ENCODE measurements at regions not wholly inside any gene's neighbourhood (a gene's known extent, or its start where the extent isn't known, plus 50 kb on each side); places are given as distances from the start of the nearest gene placed in this dataset.
"Not testable (repeated sequence)": the region's sequence is repeated elsewhere in the genome, so short reads cannot be mapped to it uniquely, and the experiment has no call there.

DNA sequence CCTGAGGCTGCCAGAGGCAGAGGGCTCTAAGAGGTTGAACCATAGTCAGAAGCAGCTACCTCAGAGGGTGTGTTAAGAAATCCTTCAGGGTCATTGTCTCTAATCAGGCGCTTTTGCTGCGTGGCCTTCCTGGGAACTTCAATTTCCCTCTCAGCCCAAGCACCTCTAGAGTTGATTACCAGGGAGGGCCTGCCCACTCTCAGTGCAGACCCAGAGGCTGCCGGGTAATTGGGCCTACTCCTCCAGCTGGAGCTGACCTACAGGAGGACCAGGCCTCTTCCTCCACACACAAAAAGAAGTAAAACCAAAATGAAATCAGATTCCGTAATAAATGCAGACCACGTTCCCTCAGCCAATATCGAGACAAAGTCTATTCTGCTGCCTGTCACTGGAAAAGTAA is 305.0 kb upstream of the CCL2 start:
- DNase-seq: no peak

DNA sequence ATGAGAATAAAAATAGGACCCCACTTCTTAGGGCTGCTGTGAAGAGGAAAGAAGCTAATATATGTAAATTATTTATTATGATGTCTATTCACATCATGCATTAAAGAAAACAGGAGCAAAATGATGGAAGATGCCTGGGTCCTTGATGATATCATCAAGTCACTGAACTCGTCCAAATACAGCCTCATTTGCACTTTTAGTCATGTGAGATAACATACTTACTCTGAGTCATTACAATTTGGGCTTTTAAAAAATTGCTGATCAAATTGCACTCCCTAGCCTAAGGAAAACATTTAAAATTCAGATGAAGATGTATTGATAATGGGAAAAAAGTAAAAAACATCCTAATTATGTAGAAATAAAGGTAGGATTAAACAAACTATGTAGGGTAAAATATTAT is 302.7 kb upstream of the CCL2 start:
- DNase-seq: no peak

DNA sequence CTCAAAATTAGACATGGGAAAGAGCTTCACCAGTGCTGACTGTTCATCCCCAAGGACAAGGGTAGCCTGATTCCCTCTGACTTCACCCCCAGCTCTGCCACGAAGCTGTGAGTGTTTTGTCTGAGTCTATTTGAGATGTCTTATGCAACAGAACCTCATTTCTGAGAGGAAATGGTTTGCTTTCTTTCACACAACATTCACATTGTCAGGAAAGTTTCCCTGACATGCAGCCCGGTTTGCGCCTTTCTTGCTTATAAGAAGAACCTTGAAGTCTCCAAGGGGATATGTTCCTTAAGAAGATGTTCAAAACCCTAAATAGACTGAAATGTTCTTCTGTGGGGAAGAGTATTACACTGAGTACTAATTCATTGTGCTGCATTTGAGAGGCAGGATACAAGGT is 300.5 kb upstream of the CCL2 start:
- DNase-seq: no peak

DNA sequence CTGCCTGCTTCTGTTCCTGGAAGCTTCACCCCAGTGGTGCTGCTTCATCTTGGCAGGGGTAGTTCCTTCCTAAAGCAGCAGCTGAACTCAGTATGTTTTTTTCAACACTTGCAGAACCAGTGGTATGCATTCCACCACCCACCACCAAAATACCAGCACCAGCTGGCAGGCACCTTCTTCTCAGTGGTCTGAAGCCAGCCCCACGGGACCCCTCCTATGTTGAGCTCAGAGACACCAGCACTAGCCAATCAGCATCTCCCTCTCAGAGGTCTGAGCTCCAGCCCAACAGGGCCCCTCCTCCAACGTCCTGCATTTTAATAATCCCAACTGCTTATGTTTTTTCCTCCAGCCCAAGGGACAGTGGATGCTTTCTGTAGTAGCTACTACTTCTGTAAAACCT is 299.6 kb upstream of the CCL2 start:
- DNase-seq: no peak

DNA sequence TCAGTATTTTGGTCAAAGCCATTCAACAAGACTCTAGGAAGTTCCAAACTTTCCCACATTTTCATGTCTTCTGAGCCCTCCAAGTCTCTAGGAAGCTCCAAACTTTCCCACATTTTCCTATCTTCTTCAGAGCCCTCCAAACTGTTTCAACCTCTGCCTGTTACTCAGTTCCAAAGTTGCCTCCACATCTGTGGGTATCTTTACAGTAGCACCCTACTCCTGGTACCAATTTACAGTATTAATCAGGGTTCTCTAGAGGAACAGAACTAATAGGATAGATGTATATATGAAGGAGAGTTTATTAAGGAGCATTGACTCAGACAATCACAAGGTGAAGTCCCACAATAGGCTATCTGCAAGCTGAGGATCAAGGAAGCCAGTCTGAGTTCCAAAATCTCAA is 296.0 kb upstream of the CCL2 start:
- not testable (repeated sequence) for DNase-seq

DNA sequence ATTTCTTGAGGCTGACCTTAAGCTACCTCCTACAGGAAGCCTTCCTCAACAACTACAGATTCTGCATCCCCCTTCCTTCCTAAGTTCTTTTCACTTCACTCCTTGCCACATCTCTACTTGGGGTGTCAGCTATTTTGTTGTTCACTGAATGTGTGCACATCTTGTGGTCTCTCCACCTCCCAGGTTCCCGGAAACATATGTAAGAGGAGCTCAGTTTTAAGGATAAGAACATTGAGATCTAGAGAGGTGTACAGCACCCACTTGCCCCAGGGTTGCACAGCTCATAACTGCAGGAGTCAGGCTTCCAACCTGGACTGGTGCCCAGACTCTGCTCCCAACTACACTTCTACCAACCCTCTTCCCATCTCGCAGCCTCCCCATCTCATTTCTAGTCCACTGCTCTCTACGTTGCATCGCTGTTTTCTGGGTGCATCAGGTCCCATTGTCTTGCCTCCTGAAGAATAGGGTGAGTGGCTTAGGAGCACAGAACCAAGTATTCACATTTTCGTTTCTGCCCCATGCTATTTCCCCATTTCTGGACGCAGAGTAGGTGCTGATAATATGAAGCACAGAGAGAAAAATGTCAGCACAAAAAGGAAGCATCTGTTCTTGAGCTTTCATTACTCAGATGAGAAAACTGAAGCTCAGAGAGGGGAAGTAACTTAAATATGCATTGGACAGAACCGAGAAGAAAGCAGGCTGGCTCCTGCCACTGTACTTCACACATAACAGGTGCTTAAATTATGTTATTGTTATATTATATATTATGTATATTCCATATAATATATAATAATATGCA is 292.0 kb upstream of the CCL2 start:
- no peak for DNase-seq

DNA sequence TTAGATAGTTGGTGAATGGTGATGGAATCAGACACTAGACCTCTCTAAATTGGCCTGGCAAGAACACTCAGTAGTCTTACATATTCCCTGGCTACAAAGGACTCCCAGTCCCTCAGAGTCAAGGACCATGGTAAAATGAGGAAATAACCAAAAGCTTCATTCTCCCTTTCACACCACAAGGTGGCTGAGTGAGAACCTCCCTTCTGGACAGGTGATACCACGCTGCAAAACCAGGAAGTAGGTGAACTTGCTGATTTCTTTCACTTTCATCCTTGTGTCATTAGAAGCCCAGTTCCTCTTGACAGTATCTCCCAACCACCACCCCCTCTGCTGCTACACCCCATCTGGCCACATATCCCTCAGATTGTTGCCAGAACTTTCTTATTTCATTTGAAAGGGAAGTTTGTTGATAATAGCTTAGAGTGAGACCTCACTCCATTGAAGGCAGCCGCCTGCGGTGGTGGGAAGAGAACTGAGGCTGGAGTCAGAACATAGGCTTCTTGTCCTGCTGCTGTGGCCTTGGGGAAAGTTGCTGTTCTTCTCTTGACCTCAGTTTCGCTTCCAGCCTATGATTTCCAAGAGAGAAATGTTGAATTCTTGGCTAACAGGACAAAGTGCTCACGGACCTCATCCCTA is 290.6 kb upstream of the CCL2 start:
- no peak for DNase-seq

DNA sequence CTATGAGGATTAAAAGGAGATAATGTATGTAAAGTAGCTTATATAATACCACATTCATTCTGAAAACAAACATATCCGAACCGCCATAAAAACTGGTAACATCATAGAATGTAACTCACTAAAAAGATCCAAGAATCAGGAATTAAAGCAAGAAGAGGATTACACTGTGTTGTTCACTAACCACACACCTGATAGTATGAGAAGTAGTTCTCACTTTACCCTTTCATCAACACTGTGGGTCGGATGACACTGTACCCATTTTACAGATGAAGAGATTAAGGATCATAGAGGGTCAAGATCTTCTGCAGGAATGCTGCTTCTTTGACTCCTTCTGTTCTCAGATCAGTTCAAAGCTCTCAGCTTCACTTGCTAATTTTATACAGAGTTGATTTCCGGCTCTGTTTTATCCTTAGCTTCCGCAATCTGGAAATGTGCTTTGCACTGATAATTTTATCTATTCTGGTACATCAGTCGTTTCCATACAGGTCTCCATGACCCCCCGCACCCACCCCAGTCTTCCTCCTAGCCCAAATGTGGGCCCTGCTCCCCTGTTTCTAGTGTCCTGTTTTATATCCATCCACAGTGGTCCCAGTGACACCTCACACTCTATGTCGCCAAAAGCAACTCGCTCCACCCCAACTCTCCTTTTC is 288.6 kb upstream of the CCL2 start:
- no peak for DNase-seq

DNA sequence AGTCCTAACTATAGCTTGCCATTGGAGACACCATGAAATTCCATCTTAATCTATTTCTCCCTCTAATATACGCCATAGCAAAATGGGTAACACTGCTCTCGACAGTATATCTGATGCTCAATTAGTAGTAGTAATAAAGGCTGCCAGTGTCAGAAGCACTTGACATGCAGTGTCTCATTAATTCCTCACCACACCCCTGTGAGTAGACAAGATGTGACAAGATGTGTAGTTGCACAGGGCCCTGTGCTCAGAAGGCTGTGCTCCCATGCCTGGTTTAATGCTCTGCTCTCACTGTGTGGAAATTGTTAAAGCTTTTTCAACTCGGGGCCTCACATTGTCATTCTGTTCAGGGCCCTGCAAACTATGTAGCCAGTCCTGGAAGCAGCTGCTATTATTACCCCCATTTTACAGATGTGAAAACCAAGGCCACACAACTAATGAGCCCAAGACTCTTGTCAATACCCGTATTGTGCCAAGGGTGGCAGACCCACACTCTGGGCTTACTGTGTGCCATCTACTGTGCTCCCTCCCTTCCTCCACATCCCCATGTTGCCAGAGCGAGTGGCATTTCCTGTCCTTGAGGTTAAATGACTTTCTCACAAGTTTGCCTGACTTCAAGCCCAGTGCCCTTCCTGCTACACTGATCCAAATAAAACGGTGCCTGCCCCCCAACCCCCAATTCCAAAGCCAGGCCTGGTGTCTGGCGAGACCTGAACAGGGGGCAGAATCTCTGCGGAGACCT is 287.3 kb upstream of the CCL2 start:
- no peak for DNase-seq

DNA sequence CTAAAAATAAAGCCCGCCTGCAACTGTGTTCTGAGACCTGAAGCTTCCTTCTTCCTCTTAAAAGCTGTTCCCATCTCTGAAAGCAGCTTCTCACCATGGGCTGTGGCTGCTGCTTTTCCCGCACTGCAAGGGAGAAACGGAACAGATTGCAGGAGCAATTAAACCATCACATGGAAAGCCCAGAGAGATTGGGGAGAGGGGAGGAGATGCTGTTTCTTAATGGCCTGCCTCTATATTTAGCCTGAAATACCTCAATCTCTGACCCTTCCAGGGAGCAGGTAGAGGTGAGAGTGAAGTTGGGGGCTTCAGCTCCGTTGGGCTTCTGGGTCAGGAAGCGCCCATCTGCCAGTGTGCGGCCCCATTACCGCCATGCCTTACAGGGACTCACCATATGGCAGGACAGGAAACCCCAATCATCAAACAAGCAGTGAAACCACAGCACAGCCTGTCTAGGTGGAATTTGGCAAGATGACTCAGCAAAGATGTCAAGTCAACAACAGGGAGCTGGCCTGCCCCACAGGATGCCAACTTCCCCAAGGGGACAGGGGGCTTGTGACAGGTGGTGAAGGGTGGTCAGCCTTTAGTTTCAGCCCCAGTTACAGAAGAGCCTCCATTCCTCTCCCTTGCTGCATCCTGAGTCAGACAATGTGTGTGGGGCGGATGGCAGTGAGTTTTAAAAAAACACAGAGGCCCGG is 286.6 kb upstream of the CCL2 start:
- no peak for DNase-seq

DNA sequence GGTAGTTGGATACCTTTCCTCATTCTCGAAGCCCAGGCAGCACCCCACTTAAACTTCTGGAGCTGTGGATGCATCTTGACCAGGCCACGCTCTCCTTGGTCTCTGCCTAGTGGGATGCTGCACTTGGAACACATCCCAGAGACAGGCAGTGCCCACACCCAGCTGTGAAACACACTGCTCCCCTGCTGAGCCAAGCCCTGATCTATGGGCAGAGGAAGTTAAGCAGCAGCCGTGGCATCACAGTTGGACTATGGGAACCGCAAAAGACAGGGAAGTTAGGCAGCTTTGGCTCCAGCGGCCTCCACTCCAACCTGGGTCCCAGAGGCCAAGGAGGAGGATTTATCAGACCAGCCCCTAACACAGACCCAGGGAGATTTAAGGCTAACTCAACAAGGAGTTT is 284.8 kb upstream of the CCL2 start:
- no peak for DNase-seq

DNA sequence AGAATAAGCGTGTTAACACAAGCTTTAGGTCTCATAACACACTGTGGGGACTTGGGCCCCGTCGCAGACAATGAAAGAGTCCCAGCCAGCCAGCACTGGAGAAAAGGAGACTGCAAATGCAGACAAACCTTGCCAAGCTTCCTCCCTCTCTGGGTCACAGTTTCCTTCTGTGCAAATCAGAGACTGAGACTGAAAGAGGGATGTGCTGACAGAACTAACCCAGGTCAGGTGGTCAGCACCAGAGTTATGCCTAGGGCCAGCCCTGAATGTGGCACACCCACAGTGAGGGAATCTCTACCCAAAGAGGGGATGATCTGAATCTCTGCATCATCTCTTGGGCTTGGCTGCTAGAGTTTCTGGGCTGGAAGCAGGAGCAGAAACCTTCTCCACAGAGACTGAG is 282.3 kb upstream of the CCL2 start:
- no peak for DNase-seq

DNA sequence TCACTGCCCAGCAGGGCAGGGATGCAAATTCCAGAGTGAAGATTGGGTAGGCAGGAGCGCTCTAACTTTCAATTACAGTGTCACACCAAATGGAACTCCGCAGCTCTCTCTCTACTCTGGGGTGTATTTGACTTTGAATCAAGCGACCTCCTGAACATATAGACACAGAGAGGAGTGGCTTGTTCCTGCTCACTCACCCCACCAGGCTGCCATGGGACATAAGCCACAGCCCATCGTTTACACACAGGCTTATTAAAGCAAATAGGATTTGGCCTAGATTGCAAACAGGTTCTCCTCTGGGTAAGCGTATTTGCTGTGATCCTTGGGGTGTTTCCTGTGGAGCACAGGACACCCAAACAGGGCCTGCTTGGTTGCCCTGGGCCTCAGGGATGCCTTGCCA is 281.6 kb upstream of the CCL2 start:
- no peak for DNase-seq

DNA sequence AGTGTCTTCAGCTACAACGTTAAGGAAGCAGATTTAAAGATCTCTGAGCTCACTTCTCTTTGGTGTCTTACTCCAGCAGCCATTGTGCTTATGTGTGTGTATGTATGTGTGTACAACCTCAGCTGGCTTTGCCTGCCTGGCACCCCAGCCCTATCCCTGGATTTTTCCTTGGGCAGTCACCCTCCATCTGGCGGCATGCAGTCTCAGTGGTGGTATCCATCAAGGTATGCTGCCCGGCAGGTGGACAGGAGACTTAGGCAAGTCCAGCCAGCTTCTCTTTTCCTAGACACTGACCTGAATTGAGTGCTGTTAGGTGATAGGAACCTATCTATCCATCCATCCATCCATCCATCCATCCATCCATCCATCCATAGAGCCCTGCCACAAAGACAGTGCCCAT is 280.8 kb upstream of the CCL2 start:
- DNase-seq: no peak

DNA sequence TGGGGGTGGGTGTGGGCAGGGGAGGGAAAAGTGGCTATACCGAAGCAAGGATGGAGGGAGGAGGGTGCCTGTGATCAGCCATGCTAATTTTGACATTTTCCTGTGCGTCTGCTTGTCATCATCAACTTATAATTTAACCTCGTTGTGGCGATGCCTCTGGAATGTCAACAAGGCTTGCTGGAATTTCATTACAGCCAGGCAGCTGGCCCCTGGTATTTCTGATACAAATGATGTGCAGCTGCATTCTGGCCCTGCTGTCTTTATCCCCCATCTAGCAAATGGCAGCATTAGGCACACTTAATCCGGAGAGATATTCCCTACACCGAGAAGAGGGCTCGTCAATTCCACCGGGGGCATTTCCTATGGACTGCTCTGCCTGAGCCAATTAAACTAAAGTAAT is 278.3 kb upstream of the CCL2 start:
- no peak for DNase-seq

DNA sequence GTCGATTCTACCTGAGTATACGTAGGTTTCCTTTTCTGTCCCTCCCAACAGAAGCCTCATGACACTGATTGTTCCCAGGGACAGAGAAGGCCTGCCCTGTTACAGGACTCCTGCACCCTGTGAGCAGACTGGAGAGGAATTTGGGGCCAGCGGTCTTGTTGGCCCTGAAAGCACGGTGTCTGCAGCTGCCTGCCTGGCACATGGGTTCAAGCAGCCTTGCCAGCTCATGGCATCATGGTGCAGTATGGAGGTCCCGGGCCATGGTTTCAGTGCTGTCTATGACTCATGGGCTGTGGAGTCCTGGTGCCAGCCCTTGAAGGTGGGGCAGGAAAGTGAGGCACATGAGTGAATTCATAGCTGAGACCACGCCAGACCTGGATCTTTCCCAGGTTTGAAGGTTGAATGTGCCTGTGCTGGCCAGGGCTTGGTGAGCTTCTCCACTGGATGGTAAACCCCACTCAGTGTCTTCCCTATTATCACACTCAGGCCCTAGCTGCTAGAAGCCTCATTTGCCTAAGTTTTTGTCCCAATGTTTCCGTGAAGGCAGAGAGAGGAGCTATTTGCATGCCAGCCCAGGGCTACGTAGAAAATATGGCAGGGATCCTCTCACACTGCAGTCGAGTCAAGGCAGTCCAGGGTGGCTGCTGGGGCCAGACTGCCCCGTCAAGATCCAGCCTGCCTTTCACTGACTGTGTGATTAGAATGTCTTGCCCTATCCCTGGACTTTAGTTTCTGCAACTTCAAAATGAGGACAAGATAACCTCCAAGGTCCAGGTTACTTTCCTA is 277.2 kb upstream of the CCL2 start:
- DNase-seq: no peak

DNA sequence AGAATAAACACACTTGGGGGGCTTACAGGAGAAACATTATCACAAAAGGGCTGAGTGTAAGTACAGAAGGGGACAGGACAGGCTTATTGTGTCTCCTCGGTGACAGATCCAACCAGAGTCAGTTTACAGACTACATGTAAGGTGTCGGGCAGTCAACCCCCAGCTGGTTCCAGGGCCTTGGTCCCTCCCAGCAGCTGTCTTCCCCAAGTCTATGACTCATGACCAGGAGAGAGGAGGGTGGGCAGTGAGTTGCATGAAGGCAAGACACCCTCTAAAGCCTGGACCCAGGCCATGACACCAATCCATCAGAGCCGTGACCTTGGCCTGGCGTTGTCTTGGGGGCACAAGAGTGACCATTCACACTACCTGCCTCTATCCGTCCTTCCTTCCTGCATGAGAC is 276.2 kb upstream of the CCL2 start:
- no peak for DNase-seq

DNA sequence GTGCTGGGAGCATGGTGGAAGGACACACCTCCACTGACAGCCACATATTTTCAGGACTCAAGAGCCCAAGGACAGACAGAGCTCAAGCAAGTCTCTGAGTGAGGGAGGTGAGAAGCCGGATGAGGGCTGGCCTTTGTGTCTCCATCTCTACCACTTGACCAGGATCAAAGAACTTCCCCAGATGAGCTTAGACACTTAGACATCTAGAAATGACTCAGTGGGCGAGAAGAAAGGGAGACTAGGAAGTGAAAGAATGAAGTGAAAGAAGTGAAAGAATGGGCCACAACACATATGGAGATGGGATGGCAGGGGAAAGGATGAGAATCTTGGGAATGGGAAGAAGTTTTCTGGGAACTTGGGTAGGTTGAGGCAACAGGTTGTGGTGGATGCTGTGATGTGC is 274.9 kb upstream of the CCL2 start:
- no peak for DNase-seq

DNA sequence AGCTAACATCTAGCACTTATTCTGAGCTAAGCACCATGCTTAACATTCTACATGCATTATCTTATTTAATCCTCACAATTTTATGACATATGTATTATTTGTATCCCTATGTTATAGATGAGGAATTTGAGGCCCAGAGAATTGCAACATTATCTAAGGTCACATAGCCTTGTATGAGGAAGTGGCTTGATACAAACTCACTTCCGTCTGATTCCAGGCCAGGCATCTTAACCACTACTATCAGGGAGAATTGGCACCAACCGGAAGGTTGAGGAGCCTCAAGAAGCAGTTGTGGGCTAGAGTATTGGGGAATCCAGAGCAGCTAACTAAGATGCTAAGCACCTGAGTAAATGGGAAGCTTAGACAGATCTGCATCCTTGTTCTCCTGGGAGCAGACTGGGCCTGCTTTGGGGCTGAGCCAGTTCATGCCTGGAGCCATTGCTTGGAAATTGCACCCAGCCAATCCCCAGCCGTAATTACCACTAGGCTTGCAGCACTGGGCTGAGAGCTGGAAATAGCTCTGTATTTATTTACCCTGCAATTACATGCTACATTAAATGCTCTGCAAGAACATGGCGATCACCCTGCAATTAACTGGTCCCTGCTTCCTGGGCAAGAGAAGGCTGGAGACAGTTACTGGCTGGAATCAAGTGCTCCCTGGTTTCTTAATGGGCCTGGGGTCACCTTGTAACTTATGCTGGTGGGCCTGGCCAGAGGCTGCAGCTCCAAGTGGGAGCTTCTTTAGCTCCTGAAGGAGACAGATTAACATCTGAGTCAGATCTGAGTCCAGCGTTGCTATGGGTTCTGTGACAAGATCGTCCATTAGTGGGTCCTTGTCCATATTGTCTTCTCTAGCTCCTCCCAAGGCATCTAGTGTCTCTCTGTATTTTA is 273.1 kb upstream of the CCL2 start:
- peak; percentile 87 for DNase-seq

DNA sequence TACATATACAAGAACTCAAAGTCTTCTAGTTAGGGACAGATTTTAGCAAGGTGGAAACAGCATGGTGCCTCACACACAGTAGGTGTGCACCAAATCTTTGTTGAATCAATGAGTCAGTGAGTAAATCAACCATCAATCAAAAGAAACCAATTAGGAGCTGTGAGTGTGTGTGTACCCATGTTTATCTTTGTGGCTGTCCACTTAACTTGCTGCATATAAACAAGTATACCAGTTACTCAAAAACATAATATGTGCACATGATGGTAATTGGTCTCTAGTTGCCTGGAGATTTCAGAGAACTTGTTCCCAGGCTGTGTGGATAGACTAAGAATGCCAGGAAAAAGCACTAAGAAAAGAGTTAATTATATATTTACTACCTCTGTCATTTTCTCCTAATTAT is 272.2 kb upstream of the CCL2 start:
- peak; percentile 18 for DNase-seq
